GM19467 (cell line): ENCODE measurements at regions not wholly inside any gene's neighbourhood (a gene's known extent, or its start where the extent isn't known, plus 50 kb on each side); places are given as distances from the start of the nearest gene placed in this dataset.
"Not testable (repeated sequence)": the region's sequence is repeated elsewhere in the genome, so short reads cannot be mapped to it uniquely, and the experiment has no call there.

ENCODE experiments used
- ATAC-seq: cut with Tn5 transposase; IDR thresholded peaks from one replicate; pipeline ENCODE4 v1.9.1; 2021; ENCODE audit warnings: mild to moderate bottlenecking, moderate library complexity; ENCODE audit not compliant: unreplicated experiment

DNA sequence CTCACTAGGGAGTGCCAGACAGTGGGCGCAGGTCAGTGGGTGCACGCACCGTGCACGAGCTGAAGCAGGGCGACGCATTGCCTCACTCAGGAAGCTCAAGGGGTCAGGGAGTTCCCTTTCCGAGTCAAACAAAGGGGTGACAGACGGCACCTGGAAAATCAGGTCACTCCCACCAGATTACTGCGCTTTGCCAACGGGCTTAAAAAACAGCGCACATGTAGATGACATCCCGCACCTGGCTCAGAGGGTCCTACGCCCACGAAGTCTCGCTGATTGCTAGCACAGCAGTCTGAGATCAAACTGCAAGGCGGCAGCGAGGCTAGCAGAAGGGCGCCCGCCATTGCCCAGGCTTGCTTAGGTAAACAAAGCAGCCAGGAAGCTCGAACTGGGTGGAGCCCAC is 428.5 kb upstream of the SLC39A10 start:
- not testable (repeated sequence) for ATAC-seq

DNA sequence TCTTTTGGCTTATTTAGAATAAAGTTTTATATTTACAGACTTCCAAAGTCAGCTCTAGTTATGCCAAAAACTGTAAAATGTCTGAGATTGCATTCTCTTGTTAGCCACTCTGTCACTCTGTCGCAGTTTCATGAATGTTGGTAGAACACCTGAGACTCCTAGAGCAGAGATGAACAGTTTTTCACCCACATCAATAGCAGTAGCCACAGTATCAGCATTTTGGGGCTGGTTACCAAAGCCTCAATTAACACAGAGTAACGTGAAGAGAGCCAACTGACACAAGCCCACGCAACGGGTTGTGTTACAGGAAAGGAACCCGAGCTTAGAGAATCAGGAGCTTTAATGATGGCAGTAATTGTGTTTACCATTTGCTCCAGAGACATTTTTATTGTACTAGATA is 443.0 kb upstream of the SLC39A10 start:
- no peak for ATAC-seq

DNA sequence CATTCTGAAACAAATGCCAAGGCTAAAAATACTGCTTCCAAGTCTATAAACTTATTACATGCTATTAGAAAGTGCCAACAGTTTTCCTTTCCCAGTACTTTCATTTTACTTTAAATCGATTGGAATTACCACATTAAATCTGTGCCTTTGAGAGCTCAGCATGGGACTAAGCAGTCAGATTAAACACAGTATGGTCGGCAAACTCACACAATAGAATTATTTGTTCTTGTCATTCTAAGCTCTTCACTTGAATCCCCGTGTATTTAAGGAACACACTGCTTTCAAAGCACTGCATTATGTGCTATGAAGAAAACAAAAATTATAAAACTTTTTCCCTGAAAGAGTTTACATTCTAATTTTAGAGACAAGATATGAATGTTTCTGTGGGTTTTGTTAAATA is 444.4 kb upstream of the SLC39A10 start:
- no peak for ATAC-seq

DNA sequence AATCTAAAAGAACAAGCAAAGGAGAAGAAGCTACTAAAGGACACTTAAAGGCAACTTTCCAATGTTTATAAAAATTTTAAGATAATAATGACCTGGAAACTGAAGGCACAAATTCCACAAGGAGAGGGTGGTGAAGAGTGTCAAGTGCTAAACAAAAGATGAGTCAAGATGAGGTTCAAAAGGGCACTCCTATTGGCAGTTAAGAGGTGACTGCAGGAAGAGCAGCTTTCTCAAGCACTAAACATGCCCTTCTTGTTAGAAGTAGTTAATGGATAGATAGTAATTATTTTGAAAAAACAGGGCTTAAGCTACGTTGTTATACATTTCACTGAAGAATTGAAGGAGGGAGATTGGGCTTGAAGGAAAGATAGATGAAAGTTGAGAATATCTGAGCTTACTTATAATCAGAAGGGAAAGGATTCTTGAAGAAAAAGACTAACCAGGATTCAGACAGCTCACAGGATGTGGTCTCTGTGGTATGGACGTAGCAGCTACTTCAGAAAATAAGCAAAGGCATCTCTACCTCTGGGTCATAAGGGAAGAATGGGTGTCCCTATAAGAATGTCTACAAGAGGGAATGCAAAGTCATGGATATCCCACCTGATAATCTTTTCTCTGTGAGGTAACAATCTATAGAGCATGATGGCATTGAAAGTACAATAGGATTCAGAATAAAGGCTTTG is 454.7 kb upstream of the SLC39A10 start:
- ATAC-seq, result peak; percentile 53

DNA sequence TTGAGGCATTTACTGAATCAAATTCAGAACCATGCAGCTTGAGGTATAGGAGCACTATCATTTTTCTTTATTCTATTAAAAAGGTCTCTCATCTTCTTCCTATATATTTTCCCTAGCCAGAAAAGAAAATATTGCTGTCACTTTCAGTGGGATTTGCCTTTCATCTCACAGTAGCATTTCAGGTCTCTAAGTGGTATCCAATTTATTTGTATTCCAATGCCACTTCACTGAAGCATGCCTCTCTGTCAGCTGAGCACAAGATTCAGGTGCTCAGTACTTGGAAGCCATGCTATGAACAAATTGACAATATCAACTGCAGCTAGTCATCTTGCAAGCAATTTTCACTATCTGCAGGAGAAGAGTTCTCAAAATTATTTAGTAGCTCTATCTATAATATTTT is 457.2 kb upstream of the SLC39A10 start:
- ATAC-seq, result no peak

DNA sequence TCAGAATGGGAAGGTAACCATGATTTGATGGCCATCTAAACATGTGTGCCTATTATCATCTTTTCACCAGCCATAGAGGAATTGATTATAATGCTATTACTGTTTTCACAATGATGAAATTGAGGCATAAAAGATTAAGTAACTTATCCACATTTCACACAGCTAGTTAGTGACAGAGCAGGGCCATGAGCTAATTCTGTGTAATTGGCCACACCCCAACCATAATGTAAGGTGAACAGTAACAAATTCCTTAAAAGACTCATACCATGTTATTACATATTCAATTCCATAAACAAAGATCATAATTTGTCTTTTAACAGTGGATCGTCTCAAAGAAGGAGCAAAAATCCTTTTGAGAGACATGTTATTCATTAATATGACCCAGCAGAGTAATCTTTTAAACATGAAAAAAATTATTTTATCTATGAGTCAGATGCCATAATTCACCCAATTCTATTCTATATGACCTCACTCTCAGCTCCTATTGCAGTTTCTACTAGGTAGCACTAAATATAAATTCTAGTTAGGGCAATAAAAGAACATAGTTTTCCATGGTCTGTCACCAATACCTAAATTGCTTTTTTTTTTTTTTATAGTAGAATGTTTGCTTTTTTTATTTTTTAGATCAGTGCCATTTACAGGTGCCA is 475.8 kb upstream of the SLC39A10 start:
- ATAC-seq, result no peak

DNA sequence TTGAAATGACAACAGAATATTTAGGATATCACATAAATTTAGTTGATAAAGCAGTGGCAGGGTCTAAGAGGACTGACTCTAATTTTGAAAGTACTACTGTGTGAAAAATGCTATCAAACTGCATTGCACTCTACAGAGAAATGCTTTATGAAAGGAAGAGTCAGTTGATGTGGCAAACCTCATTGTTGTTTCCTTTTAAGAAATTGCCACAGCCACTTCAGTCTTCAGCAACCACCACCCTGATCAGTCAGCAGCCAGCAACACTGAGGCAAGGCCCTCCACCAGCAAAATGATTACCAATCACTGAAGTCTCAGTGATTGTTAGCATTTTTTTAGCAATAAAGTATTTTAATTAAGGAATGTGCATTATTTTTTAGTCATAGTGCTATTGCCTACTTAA is 488.7 kb upstream of the SLC39A10 start:
- ATAC-seq, result no peak

DNA sequence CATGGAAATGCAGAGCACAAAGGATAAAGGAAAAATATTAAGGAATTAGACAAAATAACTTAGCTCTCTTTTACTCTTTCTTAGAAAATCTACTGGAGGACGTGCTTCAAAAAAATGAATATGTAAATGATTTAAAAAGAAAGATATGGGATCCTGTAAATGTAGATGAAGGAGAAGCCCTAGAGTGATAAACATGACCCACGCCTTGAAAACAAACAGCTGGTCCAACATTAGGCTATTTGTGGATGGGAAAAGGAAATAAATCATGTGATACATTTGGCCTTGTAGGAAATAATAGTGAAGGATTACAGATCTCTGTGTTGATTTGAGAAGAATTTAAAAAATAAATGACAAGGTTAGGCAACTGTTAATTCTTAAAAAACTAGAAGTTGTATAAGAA is 492.1 kb upstream of the SLC39A10 start:
- ATAC-seq, result no peak

DNA sequence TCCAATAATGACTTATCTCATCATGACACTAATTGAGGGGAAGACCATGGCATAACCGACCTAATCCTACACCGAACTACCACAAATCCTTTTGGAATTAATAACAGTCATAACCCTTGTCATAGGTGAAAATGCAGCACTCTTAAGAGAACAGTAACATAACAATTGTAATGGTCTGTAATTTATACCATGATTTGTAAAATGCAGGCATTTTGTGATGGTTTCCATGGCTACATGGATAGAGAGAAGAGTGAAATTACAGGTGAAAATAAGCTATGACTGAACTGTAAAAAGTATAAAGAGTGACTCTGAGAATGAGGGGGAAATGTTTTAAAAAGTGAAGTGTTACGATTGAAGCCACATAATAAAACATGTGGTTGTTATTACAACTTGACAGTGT is 494.1 kb upstream of the SLC39A10 start:
- ATAC-seq, result no peak

DNA sequence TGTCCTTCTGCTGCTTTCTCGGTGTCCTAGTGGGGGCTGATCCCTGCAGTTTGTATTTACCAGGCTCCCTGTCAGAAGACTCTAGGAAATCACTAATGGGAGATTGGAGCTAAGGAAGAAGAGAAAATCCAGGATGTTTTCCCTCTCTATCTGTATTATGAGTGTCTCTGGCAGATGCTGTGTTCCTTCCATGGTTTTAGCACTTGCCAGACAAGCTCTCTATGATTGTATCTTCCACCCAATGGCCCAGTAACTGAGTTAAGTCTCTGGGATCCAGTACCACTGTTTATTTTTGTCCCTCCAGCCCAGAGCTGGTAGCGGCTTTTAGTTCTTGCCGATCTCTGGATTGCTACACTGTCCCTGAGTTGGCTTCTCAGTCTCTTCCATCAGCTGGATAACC is 494.8 kb upstream of the SLC39A10 start:
- ATAC-seq, result no peak

DNA sequence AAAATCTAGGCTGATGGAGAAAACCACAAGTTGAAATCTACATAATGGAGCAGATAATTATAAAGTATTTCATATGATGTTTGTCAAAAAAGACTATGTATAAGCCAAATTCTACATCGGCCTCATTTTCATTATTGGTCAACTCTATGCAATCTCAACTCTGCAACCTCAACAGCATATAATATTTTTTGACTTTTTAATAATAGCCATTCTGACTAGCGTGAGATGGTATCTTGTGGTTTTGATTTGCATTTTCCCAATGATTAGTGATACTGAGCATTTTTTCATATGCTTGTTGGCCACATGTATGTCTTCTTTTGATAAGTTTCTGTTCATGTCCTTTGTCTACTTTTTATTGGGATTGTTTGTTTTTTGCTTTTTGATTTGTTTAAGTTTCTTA is 496.1 kb upstream of the SLC39A10 start:
- ATAC-seq, result no peak

DNA sequence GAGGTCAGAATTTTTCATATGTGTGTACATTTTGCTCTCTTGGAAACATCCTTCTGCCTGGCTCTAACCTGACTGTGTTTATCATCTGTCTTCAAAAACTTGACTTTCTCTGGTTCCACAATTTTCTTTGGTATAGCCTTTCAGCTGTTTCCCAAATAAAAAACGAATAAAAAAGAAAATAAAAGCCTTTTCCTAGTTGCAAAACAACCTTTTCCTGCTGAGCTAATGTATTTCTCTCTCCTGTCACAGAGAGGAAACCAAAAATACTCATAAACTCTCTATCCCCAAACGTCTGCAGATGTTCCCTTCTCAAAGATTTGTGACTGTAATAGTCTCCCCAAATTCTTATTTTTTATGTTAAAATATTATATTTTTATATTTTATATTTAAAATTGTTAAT is 505.3 kb upstream of the SLC39A10 start:
- ATAC-seq, result no peak

DNA sequence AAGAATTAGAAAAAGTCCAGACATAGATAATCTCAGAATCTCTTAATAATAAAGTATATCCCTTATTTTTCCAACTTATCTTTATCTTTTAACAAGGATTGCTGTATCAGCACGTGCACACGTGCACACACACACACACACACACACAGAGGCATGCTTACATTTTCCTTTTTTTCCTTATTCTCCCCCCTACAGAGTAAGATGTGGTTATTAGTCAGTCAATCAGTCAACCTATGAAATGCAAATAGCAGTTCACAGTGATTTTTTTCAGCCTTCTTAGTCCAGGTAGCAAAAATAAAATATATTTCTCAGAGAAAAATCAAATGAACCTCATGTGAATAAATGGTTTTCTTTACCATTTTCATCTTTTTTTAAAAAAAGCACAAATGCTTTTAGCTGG is 506.2 kb upstream of the SLC39A10 start:
- no peak for ATAC-seq

DNA sequence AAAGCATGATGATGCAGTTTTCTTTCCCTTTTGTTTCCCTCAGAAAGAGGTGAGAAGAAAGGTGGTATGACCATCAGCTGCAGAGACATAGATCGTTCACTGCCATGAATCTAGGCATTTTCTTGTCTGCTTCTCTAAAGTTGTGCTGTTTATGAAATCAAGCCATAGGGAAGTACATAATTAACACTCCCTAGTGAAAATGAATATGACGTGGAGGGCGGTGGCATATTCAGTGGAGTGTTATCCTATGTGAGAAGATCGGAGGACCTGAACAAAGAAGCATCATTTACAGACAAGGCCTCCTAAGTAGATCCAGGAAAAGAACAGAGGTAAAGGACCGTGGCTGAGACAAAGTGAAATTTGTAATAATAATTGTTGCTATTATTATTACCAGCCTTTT is 509.0 kb upstream of the SLC39A10 start:
- no peak for ATAC-seq

DNA sequence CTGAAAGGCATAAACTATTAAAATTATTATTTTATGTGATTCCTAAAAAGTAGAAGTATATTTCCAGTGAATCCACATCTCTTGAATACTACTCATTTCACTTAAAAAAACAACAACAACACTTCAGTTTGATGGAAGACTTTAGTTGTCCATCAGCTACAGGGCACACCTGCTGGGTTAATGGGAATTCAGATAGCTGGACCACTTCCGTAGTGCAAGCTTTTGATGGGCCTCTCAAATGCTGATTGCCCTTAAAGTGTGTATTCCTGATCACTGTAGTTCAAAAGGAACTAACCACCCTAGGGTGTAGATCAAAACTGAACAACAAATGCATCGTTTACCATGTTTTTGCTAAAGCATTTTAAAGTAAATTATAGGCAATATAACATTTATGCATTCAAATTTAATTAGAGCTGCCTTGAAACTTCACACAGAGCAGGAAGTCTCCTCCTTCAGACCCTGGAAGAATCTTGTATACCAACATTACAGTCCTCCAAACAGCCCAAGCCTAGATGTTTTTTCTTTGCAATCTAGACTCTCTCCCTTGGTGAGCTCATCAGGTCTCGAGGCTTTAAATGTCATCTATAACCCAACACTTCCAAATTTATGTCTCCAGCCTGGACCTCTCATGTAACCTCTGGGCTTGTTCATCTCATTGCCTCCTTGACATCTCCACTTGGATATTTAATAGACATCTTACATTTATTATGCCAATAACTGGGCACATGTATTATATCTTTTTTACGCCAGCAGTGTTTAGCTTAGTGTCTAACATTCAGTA is 510.1 kb upstream of the SLC39A10 start:
- no peak for ATAC-seq

DNA sequence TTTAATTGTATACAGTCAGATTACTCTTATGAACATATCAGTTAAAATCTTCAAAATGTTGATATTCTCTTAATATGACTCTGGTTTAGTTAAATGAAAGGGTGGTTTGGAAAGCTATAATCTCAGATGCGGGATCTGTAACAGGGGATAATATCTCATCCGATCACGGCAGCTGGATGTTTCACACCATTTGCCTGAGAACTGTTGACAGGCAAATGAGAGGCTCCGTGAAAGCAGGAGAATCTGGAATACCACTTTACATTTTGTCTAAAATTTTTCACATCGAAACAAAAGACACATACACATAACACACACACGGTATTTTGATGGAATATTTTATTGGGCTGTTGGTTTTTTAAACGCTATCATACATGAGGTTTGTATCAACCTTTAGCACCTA is 518.6 kb upstream of the SLC39A10 start:
- ATAC-seq, result no peak

DNA sequence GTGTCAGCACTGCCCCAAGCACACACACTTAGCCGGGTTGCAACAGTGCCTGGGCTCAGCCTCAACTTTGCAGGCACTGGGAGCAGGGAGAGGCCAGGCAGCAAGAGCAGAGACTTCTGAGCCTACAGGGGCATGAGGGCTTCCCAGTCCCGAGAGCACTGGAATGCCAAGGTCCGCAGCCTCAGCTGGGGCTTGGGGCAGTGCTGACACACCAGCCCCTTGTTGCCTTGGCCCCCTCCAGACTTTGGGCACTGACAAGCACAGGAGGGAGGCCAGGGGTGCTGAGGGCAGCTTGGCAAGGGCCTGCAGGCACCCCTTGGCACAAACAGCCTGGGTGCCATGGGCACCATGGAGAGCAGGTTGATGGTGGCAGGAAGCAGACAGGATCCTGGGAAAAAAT is 531.1 kb upstream of the SLC39A10 start:
- not testable (repeated sequence) for ATAC-seq

DNA sequence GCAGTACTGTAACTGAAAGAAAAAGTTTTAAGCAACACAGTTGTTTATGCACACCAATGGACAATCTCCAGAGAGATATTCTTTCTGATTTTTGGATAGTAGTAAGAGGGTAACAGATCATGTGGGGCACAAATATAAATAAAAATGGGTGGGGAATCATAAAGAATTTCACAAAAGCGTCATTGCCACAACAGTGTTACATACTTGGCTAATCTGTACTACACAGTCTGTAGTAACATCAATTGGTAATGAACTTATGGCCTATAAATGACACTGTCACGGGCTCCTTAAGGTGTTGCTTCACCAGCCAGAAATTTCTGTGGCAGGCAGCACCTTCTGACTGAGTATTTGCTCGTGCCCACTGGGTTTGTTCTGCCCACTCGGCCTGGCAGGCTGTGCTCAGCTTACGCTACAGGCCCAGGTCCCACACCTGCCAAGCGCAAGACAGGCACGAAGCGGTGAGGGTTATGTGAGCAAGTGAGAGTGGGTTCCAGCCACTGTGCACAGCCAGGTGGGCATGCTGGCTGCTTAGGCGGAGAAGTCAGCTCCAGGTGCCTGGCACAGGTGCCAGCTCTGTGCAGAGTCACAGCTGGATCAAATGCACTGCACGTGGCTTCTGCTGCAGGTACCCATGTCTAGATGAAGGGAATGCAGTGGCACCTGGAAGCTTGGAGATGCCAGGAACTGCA is 532.5 kb upstream of the SLC39A10 start:
- no peak for ATAC-seq

DNA sequence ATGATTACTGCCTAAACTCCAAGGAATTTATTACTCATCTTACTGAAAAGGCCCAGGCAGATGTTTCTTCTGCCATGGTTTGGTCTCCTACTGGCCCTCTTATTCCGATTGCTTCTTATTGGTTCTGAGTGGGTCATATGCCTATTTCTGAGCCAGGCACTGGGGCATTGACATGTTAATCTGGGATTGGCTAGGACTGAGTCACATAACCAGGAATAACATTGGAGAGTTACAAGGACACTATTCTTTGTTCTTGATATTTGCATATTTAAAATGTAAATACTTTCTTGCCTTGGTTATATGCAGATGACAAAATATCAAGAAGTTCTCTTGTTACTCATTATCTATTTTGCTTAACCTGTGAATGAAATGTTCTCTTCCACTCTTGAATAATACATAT is 534.4 kb upstream of the SLC39A10 start:
- no peak for ATAC-seq

DNA sequence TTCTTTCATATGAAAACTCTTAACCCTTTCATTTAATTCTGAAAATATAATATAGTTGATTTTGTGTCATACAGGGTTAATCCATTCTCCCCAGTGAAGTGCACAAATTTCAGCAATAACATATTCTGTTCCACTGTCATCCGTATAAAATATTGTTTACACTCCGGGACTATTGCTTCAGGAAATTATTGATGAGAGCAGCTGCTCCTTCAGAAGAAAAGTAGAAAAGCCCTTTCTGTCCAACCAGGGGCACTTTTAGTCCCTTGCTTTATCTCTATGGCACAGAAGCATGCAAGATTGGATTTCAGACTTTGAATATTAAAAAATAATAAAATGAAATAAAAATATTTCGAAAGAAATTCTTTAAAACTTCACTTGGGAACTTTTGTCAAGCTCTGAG is 535.7 kb upstream of the SLC39A10 start:
- ATAC-seq, result no peak

DNA sequence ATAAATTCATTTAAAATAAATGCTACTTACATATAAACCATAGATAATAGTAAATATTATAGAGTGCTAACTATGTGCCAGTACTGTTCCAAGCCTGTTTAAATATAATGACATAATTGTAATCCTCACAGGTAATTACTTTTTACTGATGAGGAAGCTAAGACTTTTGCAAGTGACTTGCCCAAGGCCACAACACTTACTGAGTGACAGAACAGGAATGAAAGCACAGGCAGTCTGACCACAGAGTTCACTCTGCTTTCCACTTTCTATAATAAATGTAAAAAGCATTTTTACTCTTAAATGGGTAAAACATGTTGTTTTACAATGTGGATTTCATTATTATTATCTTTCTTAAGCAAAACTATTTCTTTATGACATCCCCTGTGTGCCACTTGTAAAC is 537.8 kb upstream of the SLC39A10 start:
- no peak for ATAC-seq

DNA sequence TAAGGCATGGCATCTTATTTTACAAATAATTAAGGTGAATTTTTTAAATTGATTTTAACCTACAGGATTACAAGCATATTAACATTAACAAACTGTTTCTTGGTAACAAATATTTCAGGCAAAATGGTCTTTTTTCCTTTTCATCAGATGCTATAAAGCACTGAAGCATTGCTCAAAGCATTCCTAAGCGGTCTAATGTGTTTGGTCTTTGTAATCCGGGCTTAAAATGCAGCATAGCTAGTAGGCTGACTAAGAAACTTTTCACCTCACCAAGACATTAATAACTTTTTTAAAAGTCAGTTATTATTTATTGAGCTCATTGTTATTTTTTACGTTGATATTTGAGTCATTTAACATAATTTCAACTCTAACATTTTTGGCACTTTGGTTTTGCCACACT is 538.8 kb upstream of the SLC39A10 start:
- no peak for ATAC-seq
